SK-N-SH treated with all-trans-retinoic acid at 6 μM for 48 hours (cell line): ENCODE measurements at regions not wholly inside any gene's neighbourhood (a gene's known extent, or its start where the extent isn't known, plus 50 kb on each side); places are given as distances from the start of the nearest gene placed in this dataset.
A peak's percentile ranks its signal among the peaks of the same experiment; 100 is the strongest.

ENCODE experiments used
- ATAC-seq: fragments of 200-7000 bp; cut with Tn5 transposase; 3 replicates; pipeline ENCODE4 v1.9.1; 2020; ENCODE audit warnings: mild to moderate bottlenecking, moderate library complexity
- ARNTL ChIP-seq: fragments of 450-650 bp; formaldehyde crosslinking; IDR thresholded peaks from 2 replicates; pipeline ENCODE4 v1.5.0; 2020; ENCODE audit warnings: low read depth, mild to moderate bottlenecking, moderate library complexity, borderline replicate concordance
- BACH2 ChIP-seq: fragments of 250-450 bp; sonication (Bioruptor Pico); IDR thresholded peaks from 2 replicates; pipeline ENCODE4 v1.9.0; 2021; ENCODE audit warnings: mild to moderate bottlenecking, borderline replicate concordance
- ESRRG ChIP-seq: fragments of 250-450 bp; sonication (Bioruptor Pico); IDR thresholded peaks from 2 replicates; pipeline ENCODE4 v1.6.1; 2021; ENCODE audit warnings: mild to moderate bottlenecking
- GLIS3 ChIP-seq: fragments of 250-450 bp; sonication (Bioruptor Pico); IDR thresholded peaks from 2 replicates; pipeline ENCODE4 v1.5.0; 2020; ENCODE audit warnings: mild to moderate bottlenecking, moderate library complexity
- ISL1 ChIP-seq: fragments of 250-450 bp; sonication (Bioruptor Pico); IDR thresholded peaks from 2 replicates; pipeline ENCODE4 v2.1.2; 2022; ENCODE audit warnings: mild to moderate bottlenecking, moderate library complexity
- OSR1 ChIP-seq: fragments of 250-450 bp; sonication (Bioruptor Pico); IDR thresholded peaks from 2 replicates; pipeline ENCODE4 v1.8.0; 2022; ENCODE audit warnings: moderate library complexity, mild to moderate bottlenecking, inconsistent platforms
- PPARA ChIP-seq: fragments of 250-450 bp; sonication (Bioruptor Pico); IDR thresholded peaks from 2 replicates; pipeline ENCODE4 v1.5.0; 2020; ENCODE audit warnings: mild to moderate bottlenecking, borderline replicate concordance
- SNAI2 ChIP-seq: fragments of 250-450 bp; sonication (Bioruptor Pico); IDR thresholded peaks from 2 replicates; pipeline ENCODE4 v1.5.0; 2020; ENCODE audit warnings: mild to moderate bottlenecking, moderate library complexity
- TCF4 ChIP-seq: fragments of 250-450 bp; sonication (Bioruptor Pico); IDR thresholded peaks from 2 replicates; pipeline ENCODE4 v1.8.0; 2021; ENCODE audit warnings: mild to moderate bottlenecking, moderate library complexity, borderline replicate concordance
- TOX ChIP-seq: fragments of 250-450 bp; sonication (Bioruptor Pico); IDR thresholded peaks from 2 replicates; pipeline ENCODE4 v1.8.0; 2021; ENCODE audit warnings: mild to moderate bottlenecking, moderate library complexity, borderline replicate concordance
- ZC3H10 ChIP-seq: fragments of 250-450 bp; sonication (Bioruptor Pico); IDR thresholded peaks from 2 replicates; pipeline ENCODE4 v1.5.1; 2021; ENCODE audit warnings: mild to moderate bottlenecking, moderate library complexity
- ZFP3 ChIP-seq: fragments of 250-450 bp; sonication (Bioruptor Pico); IDR thresholded peaks from 2 replicates; pipeline ENCODE4 v1.5.0; 2020; ENCODE audit warnings: mild to moderate bottlenecking, moderate library complexity
- ZFP30 ChIP-seq: fragments of 450-650 bp; formaldehyde crosslinking; IDR thresholded peaks from 2 replicates; pipeline ENCODE4 v1.5.0; 2022; ENCODE audit warnings: mild to moderate bottlenecking, moderate library complexity
- ZNF565 ChIP-seq: fragments of 450-650 bp; formaldehyde crosslinking; conservative IDR thresholded peaks from 2 replicates; pipeline ENCODE4 v1.5.0; 2020; ENCODE audit warnings: low read depth, mild to moderate bottlenecking, moderate library complexity
- ZNF70 ChIP-seq: fragments of 450-650 bp; formaldehyde crosslinking; IDR thresholded peaks from 2 replicates; pipeline ENCODE4 v1.5.0; 2020; ENCODE audit warnings: mild to moderate bottlenecking, moderate library complexity
- ZNF8 ChIP-seq: fragments of 450-650 bp; formaldehyde crosslinking; IDR thresholded peaks from 2 replicates; pipeline ENCODE4 v1.5.0; 2020; ENCODE audit warnings: mild to moderate bottlenecking, moderate library complexity
- TF ChIP-seq, protein P1 (sequence below): fragments of 250-450 bp; sonication (Bioruptor Pico); IDR thresholded peaks from 2 replicates; pipeline ENCODE4 v1.5.0; 2020; ENCODE audit warnings: mild to moderate bottlenecking, moderate library complexity
- TF ChIP-seq, protein P2 (sequence below): fragments of 250-450 bp; sonication (Bioruptor Pico); IDR thresholded peaks from 2 replicates; pipeline ENCODE4 v1.5.1; 2020; ENCODE audit warnings: low read depth, mild to moderate bottlenecking, moderate library complexity
- TF ChIP-seq, protein P3 (sequence below): fragments of 250-450 bp; sonication (Bioruptor Pico); IDR thresholded peaks from 2 replicates; pipeline ENCODE4 v1.8.0; 2021; ENCODE audit warnings: low read depth, mild to moderate bottlenecking, moderate library complexity, borderline replicate concordance
- TF ChIP-seq, protein P4 (sequence below): fragments of 250-450 bp; sonication (Bioruptor Pico); IDR thresholded peaks from 2 replicates; pipeline ENCODE4 v1.8.0; 2020; ENCODE audit warnings: mild to moderate bottlenecking, moderate library complexity, borderline replicate concordance
- TF ChIP-seq, protein P5 (sequence below): fragments of 250-450 bp; sonication (Bioruptor Pico); IDR thresholded peaks from 2 replicates; pipeline ENCODE4 v1.5.1; 2021; ENCODE audit warnings: mild to moderate bottlenecking, moderate library complexity

DNA sequence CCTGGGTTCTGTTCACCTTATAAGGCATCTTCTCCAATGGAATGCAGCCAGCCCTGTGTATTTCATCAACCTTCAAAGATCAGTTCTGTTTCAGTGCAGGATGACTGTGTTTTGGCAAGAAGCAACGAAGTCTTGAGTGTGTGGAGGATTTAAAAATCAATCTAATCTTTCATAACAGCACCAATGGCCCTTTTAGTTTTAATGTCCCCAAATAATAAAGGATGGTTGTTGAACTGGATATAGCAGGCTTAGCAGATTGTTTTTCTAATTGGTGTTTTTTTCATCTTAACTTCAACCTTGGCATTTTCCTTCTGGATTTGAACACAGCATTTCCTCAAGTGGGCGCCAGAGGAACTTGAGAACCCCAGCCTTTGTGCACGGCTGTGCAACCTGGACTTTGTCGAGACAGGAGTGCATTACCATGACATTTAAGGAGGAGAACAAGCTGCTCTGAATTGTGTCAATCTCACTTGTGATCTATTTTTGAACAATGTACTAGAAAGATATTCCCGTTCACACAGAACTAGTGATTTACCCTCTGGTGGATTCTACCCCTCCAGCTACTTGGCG lies 313.3 kb upstream of the AKR1E2 start:
- no peak for TF ChIP-seq ZNF565 (CRISPR knock-in tag)
- TF ChIP-seq ESRRG (CRISPR knock-in tag) = no peak
- no peak for TF ChIP-seq OSR1 (CRISPR knock-in tag)
- TF ChIP-seq ISL1 = no peak
- TF ChIP-seq ZC3H10 (CRISPR knock-in tag) = no peak
- no peak for TF ChIP-seq BACH2 (CRISPR knock-in tag)
- no peak for TF ChIP-seq TOX (CRISPR knock-in tag)
- TF ChIP-seq, protein P1, sequence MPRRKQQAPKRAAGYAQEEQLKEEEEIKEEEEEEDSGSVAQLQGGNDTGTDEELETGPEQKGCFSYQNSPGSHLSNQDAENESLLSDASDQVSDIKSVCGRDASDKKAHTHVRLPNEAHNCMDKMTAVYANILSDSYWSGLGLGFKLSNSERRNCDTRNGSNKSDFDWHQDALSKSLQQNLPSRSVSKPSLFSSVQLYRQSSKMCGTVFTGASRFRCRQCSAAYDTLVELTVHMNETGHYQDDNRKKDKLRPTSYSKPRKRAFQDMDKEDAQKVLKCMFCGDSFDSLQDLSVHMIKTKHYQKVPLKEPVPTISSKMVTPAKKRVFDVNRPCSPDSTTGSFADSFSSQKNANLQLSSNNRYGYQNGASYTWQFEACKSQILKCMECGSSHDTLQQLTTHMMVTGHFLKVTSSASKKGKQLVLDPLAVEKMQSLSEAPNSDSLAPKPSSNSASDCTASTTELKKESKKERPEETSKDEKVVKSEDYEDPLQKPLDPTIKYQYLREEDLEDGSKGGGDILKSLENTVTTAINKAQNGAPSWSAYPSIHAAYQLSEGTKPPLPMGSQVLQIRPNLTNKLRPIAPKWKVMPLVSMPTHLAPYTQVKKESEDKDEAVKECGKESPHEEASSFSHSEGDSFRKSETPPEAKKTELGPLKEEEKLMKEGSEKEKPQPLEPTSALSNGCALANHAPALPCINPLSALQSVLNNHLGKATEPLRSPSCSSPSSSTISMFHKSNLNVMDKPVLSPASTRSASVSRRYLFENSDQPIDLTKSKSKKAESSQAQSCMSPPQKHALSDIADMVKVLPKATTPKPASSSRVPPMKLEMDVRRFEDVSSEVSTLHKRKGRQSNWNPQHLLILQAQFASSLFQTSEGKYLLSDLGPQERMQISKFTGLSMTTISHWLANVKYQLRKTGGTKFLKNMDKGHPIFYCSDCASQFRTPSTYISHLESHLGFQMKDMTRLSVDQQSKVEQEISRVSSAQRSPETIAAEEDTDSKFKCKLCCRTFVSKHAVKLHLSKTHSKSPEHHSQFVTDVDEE (CRISPR knock-in tag) = no peak
- TF ChIP-seq ZNF8 = no peak
- TF ChIP-seq ARNTL = no peak
- no peak for TF ChIP-seq ZFP30
- no peak for TF ChIP-seq ZNF70 (CRISPR knock-in tag)
- TF ChIP-seq, protein P2, sequence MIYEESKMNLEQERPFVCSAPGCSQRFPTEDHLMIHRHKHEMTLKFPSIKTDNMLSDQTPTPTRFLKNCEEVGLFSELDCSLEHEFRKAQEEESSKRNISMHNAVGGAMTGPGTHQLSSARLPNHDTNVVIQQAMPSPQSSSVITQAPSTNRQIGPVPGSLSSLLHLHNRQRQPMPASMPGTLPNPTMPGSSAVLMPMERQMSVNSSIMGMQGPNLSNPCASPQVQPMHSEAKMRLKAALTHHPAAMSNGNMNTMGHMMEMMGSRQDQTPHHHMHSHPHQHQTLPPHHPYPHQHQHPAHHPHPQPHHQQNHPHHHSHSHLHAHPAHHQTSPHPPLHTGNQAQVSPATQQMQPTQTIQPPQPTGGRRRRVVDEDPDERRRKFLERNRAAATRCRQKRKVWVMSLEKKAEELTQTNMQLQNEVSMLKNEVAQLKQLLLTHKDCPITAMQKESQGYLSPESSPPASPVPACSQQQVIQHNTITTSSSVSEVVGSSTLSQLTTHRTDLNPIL = no peak
- TF ChIP-seq, protein P3, sequence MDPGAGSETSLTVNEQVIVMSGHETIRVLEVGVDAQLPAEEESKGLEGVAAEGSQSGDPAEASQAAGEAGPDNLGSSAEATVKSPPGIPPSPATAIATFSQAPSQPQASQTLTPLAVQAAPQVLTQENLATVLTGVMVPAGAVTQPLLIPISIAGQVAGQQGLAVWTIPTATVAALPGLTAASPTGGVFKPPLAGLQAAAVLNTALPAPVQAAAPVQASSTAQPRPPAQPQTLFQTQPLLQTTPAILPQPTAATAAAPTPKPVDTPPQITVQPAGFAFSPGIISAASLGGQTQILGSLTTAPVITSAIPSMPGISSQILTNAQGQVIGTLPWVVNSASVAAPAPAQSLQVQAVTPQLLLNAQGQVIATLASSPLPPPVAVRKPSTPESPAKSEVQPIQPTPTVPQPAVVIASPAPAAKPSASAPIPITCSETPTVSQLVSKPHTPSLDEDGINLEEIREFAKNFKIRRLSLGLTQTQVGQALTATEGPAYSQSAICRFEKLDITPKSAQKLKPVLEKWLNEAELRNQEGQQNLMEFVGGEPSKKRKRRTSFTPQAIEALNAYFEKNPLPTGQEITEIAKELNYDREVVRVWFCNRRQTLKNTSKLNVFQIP (CRISPR knock-in tag) = no peak
- no peak for TF ChIP-seq PPARA
- no peak for TF ChIP-seq TCF4 (CRISPR knock-in tag)
- TF ChIP-seq, protein P4, sequence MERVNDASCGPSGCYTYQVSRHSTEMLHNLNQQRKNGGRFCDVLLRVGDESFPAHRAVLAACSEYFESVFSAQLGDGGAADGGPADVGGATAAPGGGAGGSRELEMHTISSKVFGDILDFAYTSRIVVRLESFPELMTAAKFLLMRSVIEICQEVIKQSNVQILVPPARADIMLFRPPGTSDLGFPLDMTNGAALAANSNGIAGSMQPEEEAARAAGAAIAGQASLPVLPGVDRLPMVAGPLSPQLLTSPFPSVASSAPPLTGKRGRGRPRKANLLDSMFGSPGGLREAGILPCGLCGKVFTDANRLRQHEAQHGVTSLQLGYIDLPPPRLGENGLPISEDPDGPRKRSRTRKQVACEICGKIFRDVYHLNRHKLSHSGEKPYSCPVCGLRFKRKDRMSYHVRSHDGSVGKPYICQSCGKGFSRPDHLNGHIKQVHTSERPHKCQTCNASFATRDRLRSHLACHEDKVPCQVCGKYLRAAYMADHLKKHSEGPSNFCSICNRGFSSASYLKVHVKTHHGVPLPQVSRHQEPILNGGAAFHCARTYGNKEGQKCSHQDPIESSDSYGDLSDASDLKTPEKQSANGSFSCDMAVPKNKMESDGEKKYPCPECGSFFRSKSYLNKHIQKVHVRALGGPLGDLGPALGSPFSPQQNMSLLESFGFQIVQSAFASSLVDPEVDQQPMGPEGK = no peak
- no peak for TF ChIP-seq SNAI2
- peak; percentile 89 for ATAC-seq

DNA sequence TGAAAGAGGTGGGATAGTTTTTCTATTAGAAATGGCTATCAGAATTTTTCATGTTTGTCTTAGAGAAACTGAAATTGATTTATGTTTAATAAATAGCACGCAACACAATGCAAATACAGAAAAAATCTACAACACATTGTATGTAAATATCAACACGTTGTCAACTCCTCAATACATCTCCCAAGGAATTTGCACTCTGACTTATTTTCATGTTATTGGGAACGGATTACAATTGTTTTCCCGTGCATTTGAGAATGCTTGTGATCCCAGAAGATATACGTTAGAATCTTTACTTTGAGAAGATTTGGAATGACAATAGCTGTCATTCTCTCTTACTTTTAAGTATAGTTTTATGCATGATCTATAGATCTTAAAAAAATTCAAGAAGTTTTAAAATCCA lies 313.8 kb upstream of the AKR1E2 start:
- no peak for TF ChIP-seq TCF4 (CRISPR knock-in tag)
- no peak for TF ChIP-seq BACH2 (CRISPR knock-in tag)
- no peak for TF ChIP-seq ZFP3
- TF ChIP-seq ESRRG (CRISPR knock-in tag) = no peak
- no peak for TF ChIP-seq GLIS3 (CRISPR knock-in tag)
- TF ChIP-seq ZNF70 (CRISPR knock-in tag) = no peak
- TF ChIP-seq, protein P5, sequence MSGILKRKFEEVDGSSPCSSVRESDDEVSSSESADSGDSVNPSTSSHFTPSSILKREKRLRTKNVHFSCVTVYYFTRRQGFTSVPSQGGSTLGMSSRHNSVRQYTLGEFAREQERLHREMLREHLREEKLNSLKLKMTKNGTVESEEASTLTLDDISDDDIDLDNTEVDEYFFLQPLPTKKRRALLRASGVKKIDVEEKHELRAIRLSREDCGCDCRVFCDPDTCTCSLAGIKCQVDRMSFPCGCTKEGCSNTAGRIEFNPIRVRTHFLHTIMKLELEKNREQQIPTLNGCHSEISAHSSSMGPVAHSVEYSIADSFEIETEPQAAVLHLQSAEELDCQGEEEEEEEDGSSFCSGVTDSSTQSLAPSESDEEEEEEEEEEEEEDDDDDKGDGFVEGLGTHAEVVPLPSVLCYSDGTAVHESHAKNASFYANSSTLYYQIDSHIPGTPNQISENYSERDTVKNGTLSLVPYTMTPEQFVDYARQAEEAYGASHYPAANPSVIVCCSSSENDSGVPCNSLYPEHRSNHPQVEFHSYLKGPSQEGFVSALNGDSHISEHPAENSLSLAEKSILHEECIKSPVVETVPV (CRISPR knock-in tag) = no peak
- TF ChIP-seq, protein P2 = no peak
- no peak for TF ChIP-seq ZNF8
- TF ChIP-seq SNAI2 = no peak
- no peak for TF ChIP-seq TOX (CRISPR knock-in tag)
- TF ChIP-seq, protein P1 (CRISPR knock-in tag) = no peak
- no peak for ATAC-seq
